ENCODE measurements at regions not wholly inside any gene's neighbourhood (a gene's known extent, or its start where the extent isn't known, plus 50 kb on each side); places are given as distances from the start of the nearest gene placed in this dataset.

DNA sequence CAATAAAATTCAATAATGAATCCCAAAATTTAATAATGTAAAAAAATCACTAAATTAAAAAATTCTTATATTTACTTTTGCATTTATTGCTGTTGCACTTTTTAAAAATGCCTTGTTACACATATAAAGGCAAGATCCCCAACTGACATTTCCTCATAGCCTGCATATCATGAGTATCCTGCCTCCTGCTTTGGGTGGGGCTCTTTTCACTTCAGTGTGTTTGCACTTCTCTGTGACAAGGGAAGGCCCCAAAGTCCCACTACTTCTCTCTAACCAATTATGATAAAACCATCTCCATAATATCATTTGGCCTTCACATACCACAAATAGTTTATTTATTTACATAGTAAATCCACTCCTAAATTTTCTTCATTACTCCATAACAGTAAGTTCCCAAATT, 446.1 kb upstream of the MARCKS start:
- no peak for DNase-seq
- TF ChIP-seq EZH2 (optimal IDR thresholded peaks at IDR 0.05; ENCODE audit: low read depth, low read length) (no peak), EZH2phosphoT487 (IDR thresholded peaks at IDR 0.05; ENCODE audit: low read length) (no peak)
- TF ChIP-seq, protein P1, sequence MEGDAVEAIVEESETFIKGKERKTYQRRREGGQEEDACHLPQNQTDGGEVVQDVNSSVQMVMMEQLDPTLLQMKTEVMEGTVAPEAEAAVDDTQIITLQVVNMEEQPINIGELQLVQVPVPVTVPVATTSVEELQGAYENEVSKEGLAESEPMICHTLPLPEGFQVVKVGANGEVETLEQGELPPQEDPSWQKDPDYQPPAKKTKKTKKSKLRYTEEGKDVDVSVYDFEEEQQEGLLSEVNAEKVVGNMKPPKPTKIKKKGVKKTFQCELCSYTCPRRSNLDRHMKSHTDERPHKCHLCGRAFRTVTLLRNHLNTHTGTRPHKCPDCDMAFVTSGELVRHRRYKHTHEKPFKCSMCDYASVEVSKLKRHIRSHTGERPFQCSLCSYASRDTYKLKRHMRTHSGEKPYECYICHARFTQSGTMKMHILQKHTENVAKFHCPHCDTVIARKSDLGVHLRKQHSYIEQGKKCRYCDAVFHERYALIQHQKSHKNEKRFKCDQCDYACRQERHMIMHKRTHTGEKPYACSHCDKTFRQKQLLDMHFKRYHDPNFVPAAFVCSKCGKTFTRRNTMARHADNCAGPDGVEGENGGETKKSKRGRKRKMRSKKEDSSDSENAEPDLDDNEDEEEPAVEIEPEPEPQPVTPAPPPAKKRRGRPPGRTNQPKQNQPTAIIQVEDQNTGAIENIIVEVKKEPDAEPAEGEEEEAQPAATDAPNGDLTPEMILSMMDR (IDR thresholded peaks at IDR 0.05; ENCODE audit: low read length): no peak
- Histone ChIP-seq H3K27me3 (replicated peaks; ENCODE audit: insufficient read depth, low read length) (no peaks in the 10 kb centered on the region), H3K4me3 (ENCODE audit: low read length) (no peak overlapping the region), H3F3A (ENCODE audit: insufficient read depth, low read length) (no peaks in the 10 kb centered on the region), H3K36me3 (replicated peaks; ENCODE audit: insufficient read depth, low read length) (no peaks in the 10 kb centered on the region), H3K9me2 (replicated peaks; ENCODE audit: insufficient read depth, low read length) (no peaks in the 10 kb centered on the region), H3K4me1 (ENCODE audit: low read length) (no peaks in the 10 kb centered on the region), H3K4me2 (ENCODE audit: low read depth, low read length) (no peak overlapping the region), H4K20me1 (ENCODE audit: insufficient read depth, low read length) (no peaks in the 10 kb centered on the region), H3K27ac (ENCODE audit: low read length) (no peak overlapping the region), H2AFZ (ENCODE audit: low read length) (no peak overlapping the region), H3K9me3 (replicated peaks; ENCODE audit: insufficient read depth, low read length) (no peaks in the 10 kb centered on the region), H3K79me2 (ENCODE audit: low read length) (no peaks in the 10 kb centered on the region), H3K9ac (ENCODE audit: low read length) (no peak overlapping the region)

DNA sequence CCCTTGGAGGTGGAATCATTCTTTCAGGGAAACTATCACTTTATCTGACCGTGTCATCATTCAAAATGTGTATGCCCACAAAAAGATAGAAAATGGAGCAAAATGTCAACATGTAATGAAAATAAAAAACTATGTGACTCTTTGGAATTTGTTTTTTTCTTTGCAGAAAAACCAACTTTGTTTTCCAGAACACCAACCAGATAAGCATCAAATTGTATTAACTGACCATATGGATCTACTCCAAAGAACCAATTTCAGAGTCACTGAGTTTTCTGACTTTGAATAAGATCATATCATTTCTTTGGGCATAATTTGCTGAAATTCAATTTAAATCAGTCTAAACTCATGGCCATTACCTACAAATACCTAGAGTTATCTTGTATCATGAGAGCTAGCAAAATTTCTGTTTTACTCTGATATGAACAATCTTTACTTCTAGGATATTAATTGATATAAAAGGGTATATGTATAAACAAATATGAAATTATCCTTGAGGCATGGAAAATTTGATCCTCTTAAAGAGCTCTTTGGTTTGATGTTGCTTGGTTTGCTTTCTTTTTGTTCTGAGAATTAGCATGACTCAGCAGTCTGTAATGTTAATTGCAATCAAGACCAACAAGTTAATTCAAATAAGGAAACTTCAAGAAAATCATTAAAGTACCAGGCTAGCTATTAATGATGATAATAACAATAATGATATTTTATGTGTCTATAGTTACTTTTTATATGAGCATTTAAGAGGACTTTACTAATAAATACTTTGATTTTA, 444.4 kb upstream of the MARCKS start:
- Histone ChIP-seq H3K4me3 (ENCODE audit: low read length) (no peak overlapping the region), H3K27ac (ENCODE audit: low read length) (no peak overlapping the region), H3K36me3 (replicated peaks; ENCODE audit: insufficient read depth, low read length) (no peaks in the 10 kb centered on the region), H3K4me2 (ENCODE audit: low read depth, low read length) (no peak overlapping the region), H3K9me3 (replicated peaks; ENCODE audit: insufficient read depth, low read length) (no peaks in the 10 kb centered on the region), H4K20me1 (ENCODE audit: insufficient read depth, low read length) (no peaks in the 10 kb centered on the region), H3K27me3 (replicated peaks; ENCODE audit: insufficient read depth, low read length) (no peaks in the 10 kb centered on the region), H3K79me2 (ENCODE audit: low read length) (no peaks in the 10 kb centered on the region), H2AFZ (ENCODE audit: low read length) (no peak overlapping the region), H3K9me2 (replicated peaks; ENCODE audit: insufficient read depth, low read length) (no peaks in the 10 kb centered on the region), H3F3A (ENCODE audit: insufficient read depth, low read length) (no peaks in the 10 kb centered on the region), H3K4me1 (ENCODE audit: low read length) (no peaks in the 10 kb centered on the region), H3K9ac (ENCODE audit: low read length) (no peak overlapping the region)
- no peak for DNase-seq
- no peak for TF ChIP-seq EZH2phosphoT487 (IDR thresholded peaks at IDR 0.05; ENCODE audit: low read length)
- TF ChIP-seq EZH2 (optimal IDR thresholded peaks at IDR 0.05; ENCODE audit: low read depth, low read length): no peak
- TF ChIP-seq, protein P1 (IDR thresholded peaks at IDR 0.05; ENCODE audit: low read length): no peak

GRCh38 chr6:113414511-113414910, 442.6 kb upstream of the MARCKS start:
- Histone ChIP-seq H3K79me2 (ENCODE audit: low read length) (no peaks in the 10 kb centered on the region), H4K20me1 (ENCODE audit: insufficient read depth, low read length) (no peaks in the 10 kb centered on the region), H2AFZ (ENCODE audit: low read length) (no peak overlapping the region), H3K4me2 (ENCODE audit: low read depth, low read length) (no peak overlapping the region), H3K27ac (ENCODE audit: low read length) (no peak overlapping the region), H3K9me2 (replicated peaks; ENCODE audit: insufficient read depth, low read length) (no peaks in the 10 kb centered on the region), H3K4me1 (ENCODE audit: low read length) (no peaks in the 10 kb centered on the region), H3K27me3 (replicated peaks; ENCODE audit: insufficient read depth, low read length) (no peaks in the 10 kb centered on the region), H3K9me3 (replicated peaks; ENCODE audit: insufficient read depth, low read length) (no peaks in the 10 kb centered on the region), H3K36me3 (replicated peaks; ENCODE audit: insufficient read depth, low read length) (no peaks in the 10 kb centered on the region), H3K4me3 (ENCODE audit: low read length) (no peak overlapping the region), H3F3A (ENCODE audit: insufficient read depth, low read length) (no peaks in the 10 kb centered on the region), H3K9ac (ENCODE audit: low read length) (no peak overlapping the region)
- TF ChIP-seq EZH2 (optimal IDR thresholded peaks at IDR 0.05; ENCODE audit: low read depth, low read length): no peak
- TF ChIP-seq, protein P1 (IDR thresholded peaks at IDR 0.05; ENCODE audit: low read length): no peak
- TF ChIP-seq EZH2phosphoT487 (IDR thresholded peaks at IDR 0.05; ENCODE audit: low read length): no peak
- no peak for DNase-seq

Data from MM.1S (cell line).